HG03097 (cell line): ENCODE measurements at regions not wholly inside any gene's neighbourhood (a gene's known extent, or its start where the extent isn't known, plus 50 kb on each side); places are given as distances from the start of the nearest gene placed in this dataset.
A peak's percentile ranks its signal among the peaks of the same experiment; 100 is the strongest.

Experiments
- ATAC-seq: cut with Tn5 transposase; IDR thresholded peaks from one replicate; pipeline ENCODE4 v1.9.1; 2021; ENCODE audit not compliant: unreplicated experiment, low FRiP score

GRCh38 chr3:30350011-30350410 lies 256.4 kb upstream of the TGFBR2 start:
- ATAC-seq = no peak

GRCh38 chr3:30350901-30351300 lies 255.5 kb upstream of the TGFBR2 start:
- no peak for ATAC-seq

- ATAC-seq = no peak
These were observed 253.7 kb upstream of the TGFBR2 start for GRCh38 chr3:30352410-30353318.

GRCh38 chr3:30353711-30354467 lies 252.5 kb upstream of the TGFBR2 start:
- ATAC-seq = peak; percentile 99

- ATAC-seq = no peak
These were observed 251.9 kb upstream of the TGFBR2 start for GRCh38 chr3:30354513-30354912.

- ATAC-seq = no peak
These were observed 251.4 kb upstream of the TGFBR2 start for GRCh38 chr3:30354972-30355371.

GRCh38 chr3:30355622-30356021 lies 250.8 kb upstream of the TGFBR2 start:
- no peak for ATAC-seq

- no peak for ATAC-seq
These were observed 249.3 kb upstream of the TGFBR2 start for GRCh38 chr3:30356866-30357753.

GRCh38 chr3:30357897-30358296 lies 248.5 kb upstream of the TGFBR2 start:
- no peak for ATAC-seq

GRCh38 chr3:30358871-30359270 lies 247.5 kb upstream of the TGFBR2 start:
- no peak for ATAC-seq

GRCh38 chr3:30368978-30369377 lies 237.4 kb upstream of the TGFBR2 start:
- no peak for ATAC-seq

GRCh38 chr3:30370681-30371271 lies 235.6 kb upstream of the TGFBR2 start:
- ATAC-seq = no peak

GRCh38 chr3:30372837-30373236 lies 233.6 kb upstream of the TGFBR2 start:
- no peak for ATAC-seq

- ATAC-seq = no peak
These were observed 221.8 kb upstream of the TGFBR2 start for GRCh38 chr3:30384546-30385072.

- ATAC-seq = no peak
These were observed 213.3 kb upstream of the TGFBR2 start for GRCh38 chr3:30393079-30393478.

- no peak for ATAC-seq
These were observed 209.4 kb upstream of the TGFBR2 start for GRCh38 chr3:30397030-30397429.

- no peak for ATAC-seq
These were observed 206.8 kb upstream of the TGFBR2 start for GRCh38 chr3:30399394-30400181.

GRCh38 chr3:30400926-30401325 lies 205.5 kb upstream of the TGFBR2 start:
- ATAC-seq = no peak

- ATAC-seq = no peak
These were observed 204.4 kb upstream of the TGFBR2 start for GRCh38 chr3:30401971-30402370.
